NCI-H2081 (cell line): ENCODE measurements at regions not wholly inside any gene's neighbourhood (a gene's known extent, or its start where the extent isn't known, plus 50 kb on each side); places are given as distances from the start of the nearest gene placed in this dataset.
A peak's percentile ranks its signal among the peaks of the same experiment; 100 is the strongest.

Experiments used
- DNase-seq, 2 experiments: peaks; one replicate each; lab custom pipeline; 2025; lab: John Stamatoyannopoulos, UW

GRCh38 chr5:9922719-9923118 is 292.6 kb upstream of the TAS2R1 start:
- no peak for DNase-seq

GRCh38 chr5:9920697-9921096 is 290.5 kb upstream of the TAS2R1 start:
- no peak for DNase-seq

DNA sequence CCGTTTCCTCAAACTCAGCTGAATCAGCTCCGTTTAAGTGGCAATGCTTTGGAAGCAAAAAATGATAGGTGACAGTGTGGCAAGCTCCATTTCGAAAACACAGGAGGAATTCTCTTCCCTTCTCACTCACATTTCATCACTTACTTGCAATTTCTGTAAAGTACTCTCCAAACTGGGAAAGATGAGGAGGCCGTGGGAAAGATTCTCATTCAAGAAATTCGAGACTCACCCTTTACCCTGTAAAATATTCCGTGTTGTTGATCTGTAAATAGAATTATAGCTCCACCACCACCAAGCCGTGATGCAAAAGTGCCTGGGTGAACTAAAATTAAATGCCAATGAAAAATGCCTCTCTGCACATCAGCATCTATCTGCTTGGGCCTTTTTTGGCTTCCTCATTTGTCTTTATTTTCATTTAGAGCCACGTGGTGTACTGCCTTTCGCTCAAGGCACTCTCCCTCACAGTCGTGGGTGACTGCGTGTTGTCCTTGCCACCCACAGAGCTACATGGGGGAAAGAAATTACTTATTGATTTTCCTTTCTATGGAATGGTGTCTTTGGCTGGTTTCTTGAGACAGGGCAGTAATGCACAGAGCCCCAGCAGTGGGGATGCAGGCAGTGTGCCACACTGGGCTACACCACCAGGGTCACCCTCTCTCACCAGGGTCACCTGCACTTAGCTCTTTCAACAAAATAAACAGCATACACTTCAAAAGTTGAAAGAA is 289.3 kb upstream of the TAS2R1 start:
- DNase-seq: no peak

DNA sequence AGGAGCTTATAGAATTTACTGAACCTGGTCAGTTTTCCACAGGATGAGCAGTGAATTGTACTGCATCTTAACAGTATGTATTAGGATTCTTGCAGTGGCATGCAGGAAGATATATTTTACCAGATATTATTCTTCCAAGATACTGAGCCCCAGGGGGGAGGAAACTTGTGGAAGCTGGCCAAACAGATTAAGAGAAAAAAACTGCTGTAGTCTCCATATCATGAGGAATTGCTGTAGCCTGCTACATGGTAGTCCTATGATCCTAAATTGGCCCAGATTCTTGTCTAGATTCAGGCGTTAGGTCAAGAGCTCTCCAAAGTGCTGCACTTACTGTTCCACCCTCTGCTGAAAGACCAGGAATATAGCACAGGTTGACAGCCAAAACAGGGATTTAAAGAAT is 275.5 kb upstream of the TAS2R1 start:
- no peak for DNase-seq

DNA sequence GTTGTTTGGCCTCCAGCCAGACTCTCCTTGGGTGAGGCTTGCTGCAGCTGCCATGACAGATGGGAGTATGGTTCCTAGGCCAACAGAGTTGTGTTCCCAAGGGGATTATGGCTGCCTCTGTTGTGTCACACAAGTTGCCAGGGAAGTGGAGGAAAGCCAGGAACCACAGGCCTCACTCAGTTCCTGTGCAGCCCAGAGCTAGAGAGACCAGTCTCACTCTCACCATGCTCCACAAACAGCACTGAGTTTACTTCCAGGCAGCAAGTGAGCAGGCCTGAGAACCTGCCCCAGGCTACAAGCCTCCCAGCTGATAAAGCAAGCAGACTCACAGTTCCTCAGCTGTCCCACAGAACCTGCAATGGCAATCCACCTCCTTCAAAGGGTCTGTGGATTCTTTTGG is 273.6 kb upstream of the TAS2R1 start:
- peak; percentile 80 to 87 for DNase-seq

GRCh38 chr5:9898319-9898718 is 268.2 kb upstream of the TAS2R1 start:
- peak; percentile 47 to 66 for DNase-seq

DNA sequence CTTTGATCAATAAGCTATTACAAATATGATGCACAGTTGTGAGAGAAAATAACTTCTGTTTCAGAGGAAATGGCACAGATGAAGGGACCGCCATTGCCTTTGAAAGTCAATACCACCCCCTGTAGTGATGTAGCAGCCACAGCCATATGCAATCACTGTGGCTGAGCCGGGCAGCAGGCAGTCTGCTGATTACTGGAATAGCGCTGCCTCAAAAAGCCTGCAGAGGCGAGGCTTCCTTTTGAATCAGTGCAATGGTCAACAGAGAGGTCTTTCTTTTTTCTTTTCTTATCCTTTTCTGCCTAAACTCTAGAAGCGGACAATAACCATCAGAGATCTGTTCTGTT is 265.1 kb upstream of the TAS2R1 start:
- DNase-seq: no peak

- no peak for DNase-seq
Measured at GRCh38 chr5:9894571-9895301, 264.6 kb upstream of the TAS2R1 start.

- no peak for DNase-seq
Measured at GRCh38 chr5:9892696-9893095, 262.5 kb upstream of the TAS2R1 start.

DNA sequence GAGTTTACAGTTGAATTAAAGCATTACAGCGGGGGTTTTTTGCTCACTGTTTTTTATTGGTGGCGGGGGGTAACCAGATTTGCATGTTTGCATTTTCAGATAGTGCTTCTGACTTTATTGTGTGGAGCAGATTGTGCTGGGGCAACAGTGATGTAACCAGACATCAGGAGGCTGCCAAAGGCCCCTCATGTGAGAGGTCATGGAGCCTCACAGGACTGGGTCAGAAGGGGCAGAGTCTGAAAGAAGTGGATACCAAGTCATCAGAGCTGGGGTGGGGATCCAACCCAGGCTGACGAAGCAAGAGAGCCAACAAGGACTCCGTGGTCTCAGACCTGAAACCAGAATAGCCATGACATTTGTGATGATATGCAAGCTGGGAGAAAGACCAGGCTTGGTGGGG is 259.4 kb upstream of the TAS2R1 start:
- DNase-seq: no peak

DNA sequence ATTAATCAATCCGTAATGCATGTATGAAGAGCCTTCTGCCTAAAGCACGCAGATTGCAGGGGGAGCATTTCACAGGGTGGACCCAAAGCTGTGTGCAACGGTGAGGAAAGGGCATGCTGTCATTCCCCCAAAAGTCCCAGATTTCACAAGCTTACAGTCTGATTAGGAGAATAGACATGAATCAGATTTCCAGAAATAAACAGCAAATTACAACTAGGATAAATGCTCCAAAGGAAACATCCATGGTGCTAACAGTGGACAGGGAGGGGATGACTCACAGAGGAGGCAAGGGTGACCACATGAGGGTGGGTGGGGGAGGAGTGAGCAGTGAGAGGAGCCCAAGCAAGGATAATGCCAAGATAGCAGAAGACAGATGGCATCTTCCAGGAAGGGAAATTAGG is 258.4 kb upstream of the TAS2R1 start:
- DNase-seq: no peak

DNA sequence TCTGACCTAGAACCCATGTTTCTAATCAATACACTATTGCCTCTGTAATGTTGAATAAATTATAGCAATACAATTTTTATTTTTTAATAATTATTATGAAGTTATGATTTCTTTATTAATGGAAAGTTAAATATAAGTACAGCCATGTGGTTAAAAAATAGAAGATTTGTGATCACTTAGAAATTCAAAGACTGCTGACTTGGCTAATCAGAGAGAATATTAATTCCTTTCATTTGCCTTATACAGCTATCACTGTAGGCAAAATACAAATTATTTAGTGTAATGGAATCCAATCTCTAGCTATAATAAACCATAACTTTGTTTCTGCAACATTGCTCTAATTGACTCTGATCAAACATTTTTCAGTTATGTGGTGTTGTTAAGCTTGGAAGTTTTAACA is 255.0 kb upstream of the TAS2R1 start:
- DNase-seq: no peak

DNA sequence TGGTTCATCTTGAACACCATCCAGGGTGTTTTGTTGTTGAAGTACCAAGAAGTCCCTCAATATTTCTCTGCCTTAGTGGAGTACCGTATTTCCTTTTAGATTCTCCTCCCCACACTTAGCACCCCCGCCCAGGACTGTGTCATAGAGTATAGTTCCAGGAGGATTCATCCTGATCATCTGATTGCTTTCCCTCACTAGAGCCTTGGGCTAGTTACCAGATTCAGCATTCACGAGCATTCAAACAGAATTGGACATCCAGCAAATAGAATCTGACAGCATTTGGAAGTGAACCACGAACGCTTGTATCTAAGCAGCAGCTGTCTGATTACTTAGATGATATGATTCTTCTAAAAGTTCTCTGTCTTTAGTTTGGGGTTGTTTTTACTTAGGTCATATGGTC is 248.1 kb upstream of the TAS2R1 start:
- no peak for DNase-seq

GRCh38 chr5:9877488-9877887 is 247.3 kb upstream of the TAS2R1 start:
- DNase-seq: no peak

DNA sequence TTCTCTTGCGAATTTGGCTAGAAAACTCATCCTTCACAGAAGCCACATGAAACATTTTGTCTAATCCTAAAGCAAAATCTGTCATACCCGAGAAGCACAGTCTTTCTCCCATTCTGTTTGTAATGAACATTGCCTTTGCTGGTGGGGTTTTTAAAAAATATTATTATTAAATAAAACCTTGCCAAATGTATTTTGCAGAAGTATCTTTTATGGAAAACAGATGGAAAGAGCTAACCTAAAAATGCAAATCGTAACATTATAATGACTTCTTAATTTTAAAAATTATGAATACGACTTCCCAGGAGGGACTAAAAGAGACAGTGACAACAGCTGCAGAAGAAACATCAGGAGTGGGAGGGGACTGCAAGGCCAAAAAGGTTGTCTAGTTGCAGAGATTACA is 246.3 kb upstream of the TAS2R1 start:
- DNase-seq: no peak

DNA sequence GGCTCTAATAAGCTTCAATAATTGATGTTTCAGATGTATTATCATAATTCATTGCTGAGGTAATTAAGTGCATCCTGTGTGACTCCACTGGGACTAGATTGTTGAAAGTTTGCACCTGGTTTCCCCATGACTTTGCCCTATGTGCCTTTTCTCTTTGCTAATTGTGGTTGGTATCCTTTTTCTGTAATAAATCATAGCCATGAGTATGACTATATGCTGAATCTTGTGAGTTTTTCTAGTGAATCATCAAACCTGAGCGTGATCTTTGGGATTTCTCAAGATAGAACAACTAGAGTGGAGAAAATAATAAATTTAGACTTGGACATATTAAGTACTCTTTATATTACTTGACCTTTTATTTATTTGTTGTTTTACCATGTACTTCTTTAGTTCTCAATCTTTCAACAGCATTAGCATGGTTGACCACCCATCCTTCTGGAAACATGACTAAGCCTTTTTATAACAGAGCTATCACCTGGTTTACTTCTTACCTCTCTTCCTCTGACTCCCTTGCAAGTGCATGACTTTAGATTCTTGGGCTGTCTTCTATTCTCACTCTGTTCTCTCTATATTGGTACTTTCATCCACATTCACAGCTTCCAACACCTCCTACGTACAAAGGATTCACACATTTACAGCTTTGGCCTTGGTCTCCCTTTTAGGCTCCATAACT is 239.6 kb upstream of the TAS2R1 start:
- no peak for DNase-seq

- DNase-seq: no peak
Measured at GRCh38 chr5:9865574-9865973, 235.4 kb upstream of the TAS2R1 start.

DNA sequence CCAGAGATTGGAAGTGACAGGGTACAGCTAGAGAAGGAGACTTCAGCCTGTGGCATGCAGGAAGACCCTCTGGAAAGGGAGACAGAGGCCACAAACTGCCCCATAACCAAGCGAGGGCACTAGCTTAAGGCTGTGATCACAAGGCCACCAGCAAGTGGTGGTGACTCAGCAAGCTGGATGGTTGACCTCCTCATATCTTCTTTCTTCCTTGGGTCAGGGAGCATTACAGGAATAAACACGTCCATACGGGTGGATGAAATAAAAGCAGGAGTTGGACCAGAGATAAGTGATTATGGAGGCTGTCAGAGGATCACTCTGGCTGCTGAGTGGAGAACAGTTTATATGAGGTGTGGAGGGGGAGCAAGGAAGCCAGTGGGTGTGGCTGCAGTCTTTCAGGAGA is 234.6 kb upstream of the TAS2R1 start:
- no peak for DNase-seq

DNA sequence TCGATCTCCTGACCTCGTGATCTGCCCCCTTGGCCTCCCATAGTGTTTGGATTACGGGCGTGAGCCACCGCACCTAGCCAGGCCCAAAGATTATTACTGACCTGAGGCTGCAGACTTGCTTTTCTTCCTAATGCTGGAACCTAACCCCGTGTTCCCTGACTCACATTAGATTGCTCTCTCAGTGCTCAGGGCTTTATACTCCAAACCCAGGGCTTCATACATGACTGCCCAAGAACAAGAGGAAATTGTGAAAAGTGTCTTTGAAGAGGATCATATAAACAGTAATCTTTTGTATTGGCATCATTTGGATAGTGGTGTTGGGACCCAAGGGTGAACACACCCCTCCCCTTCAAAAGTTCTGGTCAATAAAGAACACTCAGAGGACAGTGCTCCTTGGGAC is 233.3 kb upstream of the TAS2R1 start:
- no peak for DNase-seq

DNA sequence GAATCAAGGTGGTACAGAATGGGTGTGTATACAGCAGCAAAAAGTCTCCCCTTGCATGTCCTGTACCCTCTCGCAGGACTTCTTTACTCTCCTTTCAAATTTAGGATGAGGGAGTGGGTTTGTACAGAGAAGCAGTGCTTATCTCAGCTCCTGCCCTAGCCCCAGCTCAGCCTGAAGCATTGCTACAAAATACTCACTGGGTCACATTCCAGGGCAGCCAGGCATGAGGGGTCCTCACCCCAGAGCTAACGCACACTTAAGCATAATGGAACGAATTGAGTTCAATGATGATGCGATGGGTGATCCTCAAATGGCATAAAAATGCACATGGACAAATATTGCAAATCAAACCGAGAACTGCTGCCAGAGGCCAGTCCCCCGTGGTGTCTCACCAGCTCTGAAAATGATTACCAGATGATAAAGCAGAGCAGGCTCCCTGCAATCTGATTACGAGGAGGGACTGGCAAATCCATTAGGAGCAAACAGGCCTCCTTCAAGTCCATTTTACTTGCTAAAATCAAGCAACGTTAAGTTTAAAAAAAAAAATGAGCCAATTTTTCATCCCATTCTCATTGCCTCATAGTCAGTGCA is 231.6 kb upstream of the TAS2R1 start:
- no peak for DNase-seq

GRCh38 chr5:9859808-9860207 is 229.7 kb upstream of the TAS2R1 start:
- DNase-seq: no peak

DNA sequence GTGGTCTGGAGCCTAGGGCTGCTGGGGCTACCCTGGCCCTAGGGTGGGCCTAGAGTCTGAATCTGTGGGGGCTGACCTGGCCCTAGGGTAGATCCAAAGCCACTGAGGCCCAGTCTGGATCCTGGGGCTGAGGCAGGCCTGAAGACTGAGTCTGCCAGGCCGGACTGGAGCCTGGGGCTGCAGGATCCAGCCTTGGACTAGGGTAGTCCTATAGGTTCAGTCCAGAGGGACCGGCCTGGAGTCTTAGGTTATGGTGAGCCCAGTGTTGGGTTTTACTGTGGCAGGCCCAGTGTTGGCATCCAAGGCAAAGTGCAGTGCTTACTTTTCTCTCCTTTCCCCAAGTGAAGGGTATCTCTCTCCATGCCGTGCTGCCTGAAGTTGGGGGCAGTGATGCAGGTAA is 227.9 kb upstream of the TAS2R1 start:
- no peak for DNase-seq

- no peak for DNase-seq
Measured at GRCh38 chr5:9853309-9853708, 223.2 kb upstream of the TAS2R1 start.
